ENCODE measurements at regions not wholly inside any gene's neighbourhood (a gene's known extent, or its start where the extent isn't known, plus 50 kb on each side); places are given as distances from the start of the nearest gene placed in this dataset.

- no peak overlapping the region for H3K9ac ChIP-seq (ENCODE audit: low read length in 5 of 5)
- H3K36me3 ChIP-seq (ENCODE audit: control insufficient read depth in 5 of 5, insufficient read depth in 5 of 5, low read length in 5 of 5): no peaks in the 10 kb centered on the region
- H3K4me3 ChIP-seq (ENCODE audit: low read depth in 1 of 5, low read length in 5 of 5): no peak overlapping the region
- no peaks in the 10 kb centered on the region for H3K27me3 ChIP-seq (ENCODE audit: control insufficient read depth in 5 of 5, insufficient read depth in 4 of 5, low read length in 5 of 5)
- peaks cover 0 to 15% (median 0%) of the 10 kb centered on the region in 5 donors for H3K4me1 ChIP-seq (ENCODE audit: control insufficient read depth in 5 of 5, insufficient read depth in 5 of 5, low read length in 5 of 5)
- H3K27ac ChIP-seq (ENCODE audit: low read depth, low read length): no peak overlapping the region
- H3K9me3 ChIP-seq (ENCODE audit: control insufficient read depth in 5 of 5, low read length in 5 of 5): no peaks in the 10 kb centered on the region
Measured at GRCh38 chr2:150699218-150699617, 211.8 kb upstream of the RND3 start.

DNA sequence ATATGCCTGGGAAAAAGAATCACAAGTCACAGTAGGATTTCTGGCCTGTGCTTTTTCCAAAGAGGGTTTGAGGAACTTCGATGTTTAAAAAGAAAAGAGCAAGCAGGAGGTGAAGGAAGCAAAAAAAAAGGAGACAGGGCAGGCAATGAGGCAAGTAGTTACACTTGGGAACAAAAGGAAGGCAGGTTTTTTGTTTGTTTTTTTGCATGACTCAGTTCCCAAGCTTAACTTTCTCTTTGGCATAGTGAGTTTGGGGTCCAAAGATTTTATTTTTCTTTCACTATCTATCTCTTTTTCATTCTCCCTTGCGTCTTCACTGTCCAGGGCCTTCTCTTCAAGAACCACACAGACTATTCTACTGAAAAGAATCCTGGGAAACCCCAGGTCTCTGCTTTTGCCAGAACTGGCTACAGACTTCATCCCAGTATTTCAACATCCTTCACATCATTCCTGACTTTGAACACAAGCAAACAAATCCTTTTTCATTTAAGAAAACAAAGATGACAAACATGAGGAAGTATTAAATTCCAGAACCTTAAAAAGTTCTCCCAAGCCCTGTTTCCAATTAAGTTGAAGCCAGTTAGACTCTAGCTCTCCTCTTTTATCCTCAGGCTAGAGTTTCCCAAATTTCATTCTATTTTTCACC, 210.7 kb upstream of the RND3 start:
- H3K9me3 ChIP-seq (ENCODE audit: control insufficient read depth in 5 of 5, low read length in 5 of 5): no peaks in the 10 kb centered on the region
- peaks cover 0 to 15% (median 0%) of the 10 kb centered on the region in 5 donors for H3K4me1 ChIP-seq (ENCODE audit: control insufficient read depth in 5 of 5, insufficient read depth in 5 of 5, low read length in 5 of 5)
- H3K27ac ChIP-seq (ENCODE audit: low read depth, low read length): peak overlapping the region; percentile 38
- no peak overlapping the region for H3K9ac ChIP-seq (ENCODE audit: low read length in 5 of 5)
- H3K27me3 ChIP-seq (ENCODE audit: control insufficient read depth in 5 of 5, insufficient read depth in 4 of 5, low read length in 5 of 5): no peaks in the 10 kb centered on the region
- H3K4me3 ChIP-seq (ENCODE audit: low read depth in 1 of 5, low read length in 5 of 5): no peak overlapping the region
- no peaks in the 10 kb centered on the region for H3K36me3 ChIP-seq (ENCODE audit: control insufficient read depth in 5 of 5, insufficient read depth in 5 of 5, low read length in 5 of 5)

GRCh38 chr2:150697596-150697995, 210.1 kb upstream of the RND3 start:
- no peak overlapping the region for H3K4me3 ChIP-seq (ENCODE audit: low read depth in 1 of 5, low read length in 5 of 5)
- H3K36me3 ChIP-seq (ENCODE audit: control insufficient read depth in 5 of 5, insufficient read depth in 5 of 5, low read length in 5 of 5): no peaks in the 10 kb centered on the region
- H3K9ac ChIP-seq (ENCODE audit: low read length in 5 of 5): no peak overlapping the region
- H3K27ac ChIP-seq (ENCODE audit: low read depth, low read length): peak overlapping the region; percentile 38
- H3K4me1 ChIP-seq (ENCODE audit: control insufficient read depth in 5 of 5, insufficient read depth in 5 of 5, low read length in 5 of 5): peaks cover 0 to 15% (median 0%) of the 10 kb centered on the region in 5 donors
- H3K9me3 ChIP-seq (ENCODE audit: control insufficient read depth in 5 of 5, low read length in 5 of 5): no peaks in the 10 kb centered on the region
- no peaks in the 10 kb centered on the region for H3K27me3 ChIP-seq (ENCODE audit: control insufficient read depth in 5 of 5, insufficient read depth in 4 of 5, low read length in 5 of 5)

DNA sequence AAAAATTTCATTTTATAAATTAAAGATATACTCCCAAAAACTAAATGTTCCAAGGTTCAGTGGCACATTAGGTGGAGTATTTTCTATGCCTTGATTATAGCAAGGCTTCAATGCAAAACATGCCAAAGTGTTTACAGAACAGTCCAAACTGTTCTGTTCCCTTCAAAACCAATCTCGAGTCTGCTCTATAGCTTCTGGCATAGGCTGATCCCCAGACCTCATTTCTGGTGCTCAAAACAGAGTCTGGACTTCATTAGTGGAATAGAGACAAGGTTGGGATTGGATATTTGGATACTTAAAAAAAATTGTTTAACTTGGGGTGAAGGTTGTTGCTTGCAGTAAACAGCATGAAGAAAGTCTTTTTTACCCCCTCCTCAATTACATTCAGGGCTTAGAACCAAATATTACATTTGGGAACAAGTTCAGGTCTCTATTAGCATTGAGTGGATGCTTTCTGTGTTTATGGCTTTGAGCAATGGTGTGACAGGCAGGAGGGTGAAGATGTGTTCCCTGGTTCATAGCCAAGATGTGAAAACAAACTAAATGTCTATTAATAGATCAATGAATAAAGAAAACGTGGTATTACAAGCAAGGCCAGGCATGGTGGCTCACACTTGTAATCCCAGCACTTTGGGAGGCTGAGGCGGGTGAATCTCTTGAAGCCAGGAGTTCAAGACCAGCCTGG, 208.1 kb upstream of the RND3 start:
- no peak overlapping the region for H3K4me3 ChIP-seq (ENCODE audit: low read depth in 1 of 5, low read length in 5 of 5)
- H3K27me3 ChIP-seq (ENCODE audit: control insufficient read depth in 5 of 5, insufficient read depth in 4 of 5, low read length in 5 of 5): no peaks in the 10 kb centered on the region
- H3K27ac ChIP-seq (ENCODE audit: low read depth, low read length): no peak overlapping the region
- peaks cover 0 to 8% (median 0%) of the 10 kb centered on the region in 5 donors for H3K4me1 ChIP-seq (ENCODE audit: control insufficient read depth in 5 of 5, insufficient read depth in 5 of 5, low read length in 5 of 5)
- no peaks in the 10 kb centered on the region for H3K36me3 ChIP-seq (ENCODE audit: control insufficient read depth in 5 of 5, insufficient read depth in 5 of 5, low read length in 5 of 5)
- H3K9ac ChIP-seq (ENCODE audit: low read length in 5 of 5): no peak overlapping the region
- no peaks in the 10 kb centered on the region for H3K9me3 ChIP-seq (ENCODE audit: control insufficient read depth in 5 of 5, low read length in 5 of 5)

DNA sequence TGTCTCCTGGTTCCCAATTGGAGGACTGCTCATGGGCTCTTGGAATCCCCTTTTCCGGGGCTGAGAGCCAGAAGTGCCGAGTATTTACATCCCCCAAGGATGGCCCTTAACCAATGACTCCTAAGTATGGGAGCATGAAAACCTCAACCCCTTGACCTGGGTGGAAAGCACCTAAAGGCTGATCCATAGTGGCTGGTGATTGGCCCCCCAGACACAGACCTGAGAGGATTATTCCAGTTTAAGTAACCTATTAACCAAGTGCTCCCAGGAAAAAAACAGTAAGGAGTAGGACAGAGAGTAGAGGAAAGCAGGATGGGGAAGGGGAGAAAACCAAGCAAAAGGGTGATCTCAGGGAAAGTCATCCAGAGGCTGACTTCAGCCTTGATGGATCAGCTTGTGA, 206.1 kb upstream of the RND3 start:
- no peak overlapping the region for H3K27ac ChIP-seq (ENCODE audit: low read depth, low read length)
- H3K4me3 ChIP-seq (ENCODE audit: low read depth in 1 of 5, low read length in 5 of 5): no peak overlapping the region
- no peaks in the 10 kb centered on the region for H3K36me3 ChIP-seq (ENCODE audit: control insufficient read depth in 5 of 5, insufficient read depth in 5 of 5, low read length in 5 of 5)
- H3K9me3 ChIP-seq (ENCODE audit: control insufficient read depth in 5 of 5, low read length in 5 of 5): no peaks in the 10 kb centered on the region
- no peak overlapping the region for H3K9ac ChIP-seq (ENCODE audit: low read length in 5 of 5)
- peaks cover 0 to 14% (median 0%) of the 10 kb centered on the region in 5 donors for H3K4me1 ChIP-seq (ENCODE audit: control insufficient read depth in 5 of 5, insufficient read depth in 5 of 5, low read length in 5 of 5)
- no peaks in the 10 kb centered on the region for H3K27me3 ChIP-seq (ENCODE audit: control insufficient read depth in 5 of 5, insufficient read depth in 4 of 5, low read length in 5 of 5)

- Histone ChIP-seq H3K27me3 (ENCODE audit: control insufficient read depth in 5 of 5, insufficient read depth in 4 of 5, low read length in 5 of 5) (no peaks in the 10 kb centered on the region), H3K9me3 (ENCODE audit: control insufficient read depth in 5 of 5, low read length in 5 of 5) (no peaks in the 10 kb centered on the region), H3K36me3 (ENCODE audit: control insufficient read depth in 5 of 5, insufficient read depth in 5 of 5, low read length in 5 of 5) (no peaks in the 10 kb centered on the region), H3K4me3 (ENCODE audit: low read depth in 1 of 5, low read length in 5 of 5) (no peak overlapping the region), H3K27ac (ENCODE audit: low read depth, low read length) (no peak overlapping the region), H3K9ac (ENCODE audit: low read length in 5 of 5) (no peak overlapping the region), H3K4me1 (ENCODE audit: control insufficient read depth in 5 of 5, insufficient read depth in 5 of 5, low read length in 5 of 5) (peaks cover 0 to 17% (median 0%) of the 10 kb centered on the region in 5 donors)
Measured at GRCh38 chr2:150690870-150691269, 203.4 kb upstream of the RND3 start.

DNA sequence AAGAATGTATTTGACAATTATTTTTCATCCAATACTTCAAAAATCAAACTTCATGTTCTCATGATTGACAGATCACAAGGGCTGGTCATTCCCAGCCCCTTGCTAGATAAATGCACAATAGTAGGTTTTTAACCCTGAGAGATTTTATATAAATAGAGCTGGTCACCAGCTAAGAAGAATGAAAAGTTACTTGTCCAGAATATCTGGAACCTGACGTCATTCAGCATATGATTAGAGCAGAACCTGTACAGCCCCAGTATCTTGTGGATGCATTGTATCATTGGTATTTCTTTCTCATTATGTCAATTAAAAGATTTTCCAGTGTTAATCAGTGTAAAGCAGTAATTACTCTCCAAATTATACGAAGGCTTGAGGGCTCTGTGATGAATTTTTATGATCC, 202.8 kb upstream of the RND3 start:
- no peaks in the 10 kb centered on the region for H3K36me3 ChIP-seq (ENCODE audit: control insufficient read depth in 5 of 5, insufficient read depth in 5 of 5, low read length in 5 of 5)
- no peak overlapping the region for H3K9ac ChIP-seq (ENCODE audit: low read length in 5 of 5)
- no peak overlapping the region for H3K4me3 ChIP-seq (ENCODE audit: low read depth in 1 of 5, low read length in 5 of 5)
- H3K9me3 ChIP-seq (ENCODE audit: control insufficient read depth in 5 of 5, low read length in 5 of 5): no peaks in the 10 kb centered on the region
- no peak overlapping the region for H3K27ac ChIP-seq (ENCODE audit: low read depth, low read length)
- H3K4me1 ChIP-seq (ENCODE audit: control insufficient read depth in 5 of 5, insufficient read depth in 5 of 5, low read length in 5 of 5): peaks cover 0 to 17% (median 0%) of the 10 kb centered on the region in 5 donors
- no peaks in the 10 kb centered on the region for H3K27me3 ChIP-seq (ENCODE audit: control insufficient read depth in 5 of 5, insufficient read depth in 4 of 5, low read length in 5 of 5)

DNA sequence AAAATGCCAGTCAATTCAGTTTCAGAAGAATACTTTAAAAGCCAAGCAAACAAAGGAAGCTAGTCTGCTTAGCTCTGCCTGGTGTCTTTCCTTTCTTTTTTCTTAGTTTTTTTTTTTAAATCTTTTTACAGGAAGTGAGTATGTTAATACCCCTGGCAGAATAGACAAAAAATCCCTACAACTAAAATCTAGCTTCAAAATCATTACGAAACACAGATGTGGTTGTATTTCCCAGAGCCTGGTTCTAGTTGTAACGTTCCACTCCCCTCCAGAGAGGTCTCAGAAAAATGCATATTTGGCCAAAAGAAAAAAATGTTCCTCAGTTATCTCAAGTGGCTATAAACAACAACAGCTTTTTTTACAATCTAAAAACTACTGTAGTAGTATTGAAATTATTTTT, 202.1 kb upstream of the RND3 start:
- H3K9ac ChIP-seq (ENCODE audit: low read length in 5 of 5): no peak overlapping the region
- H3K4me3 ChIP-seq (ENCODE audit: low read depth in 1 of 5, low read length in 5 of 5): no peak overlapping the region
- H3K27ac ChIP-seq (ENCODE audit: low read depth, low read length): no peak overlapping the region
- H3K4me1 ChIP-seq (ENCODE audit: control insufficient read depth in 5 of 5, insufficient read depth in 5 of 5, low read length in 5 of 5): peaks cover 0 to 17% (median 0%) of the 10 kb centered on the region in 5 donors
- H3K36me3 ChIP-seq (ENCODE audit: control insufficient read depth in 5 of 5, insufficient read depth in 5 of 5, low read length in 5 of 5): no peaks in the 10 kb centered on the region
- H3K9me3 ChIP-seq (ENCODE audit: control insufficient read depth in 5 of 5, low read length in 5 of 5): no peaks in the 10 kb centered on the region
- no peaks in the 10 kb centered on the region for H3K27me3 ChIP-seq (ENCODE audit: control insufficient read depth in 5 of 5, insufficient read depth in 4 of 5, low read length in 5 of 5)

- no peaks in the 10 kb centered on the region for H3K9me3 ChIP-seq (ENCODE audit: control insufficient read depth in 5 of 5, low read length in 5 of 5)
- no peaks in the 10 kb centered on the region for H3K36me3 ChIP-seq (ENCODE audit: control insufficient read depth in 5 of 5, insufficient read depth in 5 of 5, low read length in 5 of 5)
- H3K4me3 ChIP-seq (ENCODE audit: low read depth in 1 of 5, low read length in 5 of 5): no peak overlapping the region
- no peaks in the 10 kb centered on the region for H3K27me3 ChIP-seq (ENCODE audit: control insufficient read depth in 5 of 5, insufficient read depth in 4 of 5, low read length in 5 of 5)
- H3K27ac ChIP-seq (ENCODE audit: low read depth, low read length): no peak overlapping the region
- H3K9ac ChIP-seq (ENCODE audit: low read length in 5 of 5): no peak overlapping the region
- H3K4me1 ChIP-seq (ENCODE audit: control insufficient read depth in 5 of 5, insufficient read depth in 5 of 5, low read length in 5 of 5): peaks cover 0 to 17% (median 0%) of the 10 kb centered on the region in 5 donors
Measured at GRCh38 chr2:150688016-150688415, 200.5 kb upstream of the RND3 start.

DNA sequence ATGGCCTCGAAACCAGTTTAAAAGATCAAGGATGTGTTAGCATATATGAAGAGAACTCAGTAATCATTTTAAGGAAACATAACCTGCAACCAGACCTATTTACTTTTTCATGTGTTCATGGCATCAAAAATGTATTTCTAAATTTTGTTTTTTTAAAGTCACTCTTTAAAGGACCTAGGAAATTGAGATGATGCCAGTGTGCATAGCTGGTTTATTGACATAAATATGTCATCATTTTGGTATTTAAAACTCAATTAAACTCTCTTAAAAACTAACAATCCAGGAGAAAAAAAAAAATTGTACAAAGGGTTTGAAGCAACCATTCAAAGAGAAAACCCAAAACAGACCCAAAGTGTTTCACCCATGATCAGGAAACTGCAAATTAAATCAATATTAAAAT, 198.9 kb upstream of the RND3 start:
- Histone ChIP-seq H3K9me3 (ENCODE audit: control insufficient read depth in 5 of 5, low read length in 5 of 5) (peaks cover 0 to under 1% (median 0%) of the 10 kb centered on the region in 5 donors), H3K27me3 (ENCODE audit: control insufficient read depth in 5 of 5, insufficient read depth in 4 of 5, low read length in 5 of 5) (no peaks in the 10 kb centered on the region), H3K27ac (ENCODE audit: low read depth, low read length) (no peak overlapping the region), H3K36me3 (ENCODE audit: control insufficient read depth in 5 of 5, insufficient read depth in 5 of 5, low read length in 5 of 5) (no peaks in the 10 kb centered on the region), H3K4me3 (ENCODE audit: low read depth in 1 of 5, low read length in 5 of 5) (no peak overlapping the region), H3K9ac (ENCODE audit: low read length in 5 of 5) (no peak overlapping the region), H3K4me1 (ENCODE audit: control insufficient read depth in 5 of 5, insufficient read depth in 5 of 5, low read length in 5 of 5) (peaks cover 0 to 17% (median 0%) of the 10 kb centered on the region in 5 donors)
